Natural killer cell (primary cell): ENCODE measurements at regions not wholly inside any gene's neighbourhood (a gene's known extent, or its start where the extent isn't known, plus 50 kb on each side); places are given as distances from the start of the nearest gene placed in this dataset.

Source experiments
- ATAC-seq, 3 donors: fragments of 150-1000 bp in 2 of 3; fragments of 200-7000 bp in 1 of 3; cut with Tn5 transposase; 1 replicate in 1 of 3; 2 replicates in 2 of 3; pipeline ENCODE4 v1.10.0; 2021; ENCODE audit warnings: mild to moderate bottlenecking in 2 of 3, moderate library complexity in 2 of 3
- DNase-seq, 2 donors: peaks; one replicate each; pipeline versions ENCODE4 v3.0.0 to v3.0.0-alpha.2; 2013 to 2021; ENCODE audit warnings: mixed read lengths in 1 of 2
- H3K27ac ChIP-seq: one replicate; pipeline ENCODE4 v1.5.1; 2013; ENCODE audit warnings: mild to moderate bottlenecking, low read length
- H3K27me3 ChIP-seq: one replicate; pipeline ENCODE4 v1.6.1; 2013; ENCODE audit warnings: low read length; ENCODE audit not compliant: control insufficient read depth, insufficient read depth
- H3K36me3 ChIP-seq: one replicate; pipeline ENCODE4 v1.6.1; 2013; ENCODE audit warnings: low read length; ENCODE audit not compliant: control insufficient read depth, insufficient read depth
- H3K4me1 ChIP-seq: one replicate; pipeline ENCODE4 v1.6.1; 2013; ENCODE audit warnings: low read length; ENCODE audit not compliant: control insufficient read depth, insufficient read depth
- H3K4me3 ChIP-seq: one replicate; pipeline ENCODE4 v1.5.1; 2013; ENCODE audit warnings: low read length
- H3K9me3 ChIP-seq: one replicate; pipeline ENCODE4 v1.6.1; 2013; ENCODE audit warnings: low read length; ENCODE audit not compliant: control insufficient read depth, insufficient read depth
- H3K27ac Mint-ChIP-seq, 2 donors: one replicate each; pipeline ENCODE4 v1.8.0; 2022; ENCODE audit warnings: mild to moderate bottlenecking in 2 of 2, mixed read lengths in 2 of 2, moderate library complexity in 1 of 2
- H3K27me3 Mint-ChIP-seq, 2 donors: one replicate each; pipeline ENCODE4 v1.8.0; 2022; ENCODE audit warnings: low read depth in 2 of 2, mixed read lengths in 2 of 2
- H3K36me3 Mint-ChIP-seq: one replicate; pipeline ENCODE4 v1.8.0; 2022; ENCODE audit warnings: mixed read lengths
- H3K4me1 Mint-ChIP-seq, 2 donors: one replicate each; pipeline ENCODE4 v1.8.0; 2022; ENCODE audit warnings: mixed read lengths in 2 of 2
- H3K4me3 Mint-ChIP-seq: one replicate; pipeline ENCODE4 v1.8.0; 2022; ENCODE audit warnings: mild to moderate bottlenecking, moderate library complexity, mixed read lengths
- H3K9me3 Mint-ChIP-seq, 2 donors: one replicate each; pipeline ENCODE4 v1.8.0; 2022; ENCODE audit warnings: mixed read lengths in 2 of 2
- CTCF ChIP-seq: fragments of 200-600 bp; IDR thresholded peaks from one replicate; pipeline ENCODE4 v1.8.0; 2022; ENCODE audit warnings: antibody characterized with exemption
- WGBS: methylation state at CpG from one replicate; pipeline ENCODE4 v1.1.7; 2013; ENCODE audit warnings: missing lambda C conversion rate; ENCODE audit not compliant: insufficient coverage; 5-methylcytosine and 5-hydroxymethylcytosine counted together
- intact Hi-C: fragments of 100-400 bp; cut with micrococcal nuclease; formaldehyde crosslinking; loops from one replicate; pipeline ENCODE4 v1.14.2; 2022

GRCh38 chr2:75800456-75800855 lies 89.7 kb upstream of the GCFC2 start:
- no peak overlapping the region for H3K4me3 ChIP-seq
- no peaks in the 10 kb centered on the region for H3K9me3 ChIP-seq
- Mint-ChIP-seq H3K27me3 (no peaks in the 10 kb centered on the region), H3K4me1 (no peaks in the 10 kb centered on the region), H3K9me3 (peaks cover 4 to 7% of the 10 kb centered on the region in 2 donors), H3K27ac (no peak overlapping the region), H3K4me3 (no peak overlapping the region), H3K36me3 (no peaks in the 10 kb centered on the region)
- TF ChIP-seq CTCF, result no peak
- H3K36me3 ChIP-seq, result no peaks in the 10 kb centered on the region
- H3K4me1 ChIP-seq, result no peaks in the 10 kb centered on the region
- H3K27ac ChIP-seq, result no peak overlapping the region
- H3K27me3 ChIP-seq, result no peaks in the 10 kb centered on the region
- DNase-seq, result no peak
- intact Hi-C loops, result no loop called here
- WGBS, result 86% methylated on average over 8 of the region's 8 CpGs
- ATAC-seq, result no peak

GRCh38 chr2:75799859-75800258 lies 89.1 kb upstream of the GCFC2 start:
- Mint-ChIP-seq H3K36me3 (no peaks in the 10 kb centered on the region), H3K9me3 (peaks cover 4 to 7% of the 10 kb centered on the region in 2 donors), H3K27me3 (no peaks in the 10 kb centered on the region), H3K4me3 (no peak overlapping the region), H3K4me1 (no peaks in the 10 kb centered on the region), H3K27ac (no peak overlapping the region)
- 39% methylated on average over 4 of the region's 4 CpGs for WGBS
- no peak for DNase-seq
- intact Hi-C loops, result no loop called here
- no peak overlapping the region for H3K27ac ChIP-seq
- no peaks in the 10 kb centered on the region for H3K4me1 ChIP-seq
- no peak overlapping the region for H3K4me3 ChIP-seq
- H3K9me3 ChIP-seq, result no peaks in the 10 kb centered on the region
- TF ChIP-seq CTCF, result no peak
- H3K27me3 ChIP-seq, result no peaks in the 10 kb centered on the region
- H3K36me3 ChIP-seq, result no peaks in the 10 kb centered on the region
- no peak for ATAC-seq

- Histone ChIP-seq H3K27ac (no peak overlapping the region), H3K9me3 (no peaks in the 10 kb centered on the region), H3K27me3 (no peaks in the 10 kb centered on the region), H3K4me3 (no peak overlapping the region), H3K36me3 (no peaks in the 10 kb centered on the region), H3K4me1 (no peaks in the 10 kb centered on the region)
- intact Hi-C loops, result no loop called here
- Mint-ChIP-seq H3K27me3 (no peaks in the 10 kb centered on the region), H3K36me3 (no peaks in the 10 kb centered on the region), H3K4me3 (no peak overlapping the region), H3K4me1 (no peaks in the 10 kb centered on the region), H3K27ac (no peak overlapping the region), H3K9me3 (no peaks in the 10 kb centered on the region)
- WGBS, result 84% methylated on average over 4 of the region's 4 CpGs
- DNase-seq, result no peak
- ATAC-seq, result no peak
- TF ChIP-seq CTCF, result no peak
These were observed 87.9 kb upstream of the GCFC2 start for GRCh38 chr2:75798569-75798968.

GRCh38 chr2:75792996-75793395 lies 82.3 kb upstream of the GCFC2 start:
- 88% methylated on average over 1 of the region's 1 CpG for WGBS
- intact Hi-C loops, result no loop called here

More at GRCh38 chr2:75792996-75793395, 82.3 kb upstream of the GCFC2 start:
- DNase-seq (no peak), ATAC-seq (no peak)
- no peaks in the 10 kb centered on the region for H3K9me3 ChIP-seq
- Mint-ChIP-seq H3K4me3 (no peak overlapping the region), H3K9me3 (no peaks in the 10 kb centered on the region), H3K4me1 (no peaks in the 10 kb centered on the region), H3K27me3 (peaks cover 0 to 3% of the 10 kb centered on the region in 2 donors), H3K27ac (no peak overlapping the region), H3K36me3 (no peaks in the 10 kb centered on the region)
- no peak overlapping the region for H3K27ac ChIP-seq
- H3K27me3 ChIP-seq, result no peaks in the 10 kb centered on the region
- no peak overlapping the region for H3K4me3 ChIP-seq
- no peak for TF ChIP-seq CTCF
- H3K36me3 ChIP-seq, result no peaks in the 10 kb centered on the region
- no peaks in the 10 kb centered on the region for H3K4me1 ChIP-seq
